ENCODE measurements at regions not wholly inside any gene's neighbourhood (a gene's known extent, or its start where the extent isn't known, plus 50 kb on each side); places are given as distances from the start of the nearest gene placed in this dataset.

- CTCF ChIA-PET = interaction anchor here (0.6 kb wide), 1 partner anchor 17 kb away, joined by 3 read pairs; no protein-coding TSS in a partner anchor
These were observed 501.8 kb upstream of the PKDCC start for GRCh38 chr2:41546031-41546430.

GRCh38 chr2:41568648-41569047 lies 479.2 kb upstream of the PKDCC start:
- ChIA-PET CTCF (no interaction called here), POLR2A (ENCODE audit: low non-redundant PET) (no interaction called here)
- peaks cover 5% of the 10 kb centered on the region for H3K27me3 ChIP-seq (replicated peaks; ENCODE audit: insufficient read depth, low read depth, low read length, poor library complexity)
- no TSS peak for BruUV-seq (replicated peaks)
- TF ChIP-seq CTCF (conservative IDR thresholded peaks at IDR 0.05; ENCODE audit: low read depth, low read length) (no peak), EZH2 (IDR thresholded peaks at IDR 0.05; ENCODE audit: borderline replicate concordance, low read depth, low read length, poor library complexity, severe bottlenecking) (no peak)
- DNase-seq (ENCODE audit: low spot score) = no peak
- H3K27ac ChIP-seq (ENCODE audit: low read depth, low read length, poor library complexity, severe bottlenecking) = no peak overlapping the region
- intact Hi-C loops (cut with micrococcal nuclease; ENCODE audit: unreplicated experiment) = no loop called here
- H3K4me3 ChIP-seq (ENCODE audit: low read depth, low read length, poor library complexity, severe bottlenecking) = no peak overlapping the region
- no peaks in the 10 kb centered on the region for H3K9me3 ChIP-seq (ENCODE audit: low read depth, low read length, poor library complexity, severe bottlenecking)
- H3K36me3 ChIP-seq (ENCODE audit: insufficient read depth, low read length, poor library complexity, severe bottlenecking) = no peaks in the 10 kb centered on the region
- no peaks in the 10 kb centered on the region for H3K4me1 ChIP-seq (ENCODE audit: insufficient read depth, low read length, poor library complexity, severe bottlenecking)

More at GRCh38 chr2:41546031-41546430, 501.8 kb upstream of the PKDCC start:
- TF ChIP-seq EZH2 (IDR thresholded peaks at IDR 0.05; ENCODE audit: borderline replicate concordance, low read depth, low read length, poor library complexity, severe bottlenecking) (no peak), CTCF (conservative IDR thresholded peaks at IDR 0.05; ENCODE audit: low read depth, low read length) (no peak)
- Histone ChIP-seq H3K27ac (ENCODE audit: low read depth, low read length, poor library complexity, severe bottlenecking) (no peak overlapping the region), H3K27me3 (replicated peaks; ENCODE audit: insufficient read depth, low read depth, low read length, poor library complexity) (no peaks in the 10 kb centered on the region), H3K4me1 (ENCODE audit: insufficient read depth, low read length, poor library complexity, severe bottlenecking) (no peaks in the 10 kb centered on the region), H3K9me3 (ENCODE audit: low read depth, low read length, poor library complexity, severe bottlenecking) (no peaks in the 10 kb centered on the region), H3K36me3 (ENCODE audit: insufficient read depth, low read length, poor library complexity, severe bottlenecking) (no peaks in the 10 kb centered on the region), H3K4me3 (ENCODE audit: low read depth, low read length, poor library complexity, severe bottlenecking) (no peak overlapping the region)
- DNase-seq (ENCODE audit: low spot score) = no peak
- intact Hi-C loops (cut with micrococcal nuclease; ENCODE audit: unreplicated experiment) = no loop called here
- POLR2A ChIA-PET (ENCODE audit: low non-redundant PET) = no interaction called here
- BruUV-seq (replicated peaks) = no TSS peak

GRCh38 chr2:41572154-41572553 lies 475.7 kb upstream of the PKDCC start:
- Histone ChIP-seq H3K27ac (ENCODE audit: low read depth, low read length, poor library complexity, severe bottlenecking) (no peak overlapping the region), H3K27me3 (replicated peaks; ENCODE audit: insufficient read depth, low read depth, low read length, poor library complexity) (no peaks in the 10 kb centered on the region), H3K9me3 (ENCODE audit: low read depth, low read length, poor library complexity, severe bottlenecking) (no peaks in the 10 kb centered on the region), H3K36me3 (ENCODE audit: insufficient read depth, low read length, poor library complexity, severe bottlenecking) (no peaks in the 10 kb centered on the region), H3K4me1 (ENCODE audit: insufficient read depth, low read length, poor library complexity, severe bottlenecking) (no peaks in the 10 kb centered on the region), H3K4me3 (ENCODE audit: low read depth, low read length, poor library complexity, severe bottlenecking) (no peak overlapping the region)
- BruUV-seq (replicated peaks) = no TSS peak
- no peak for DNase-seq (ENCODE audit: low spot score)
- intact Hi-C loops (cut with micrococcal nuclease; ENCODE audit: unreplicated experiment) = no loop called here
- ChIA-PET POLR2A (ENCODE audit: low non-redundant PET) (interaction anchor here (0.5 kb wide), 1 partner anchor 48 kb away, joined by 4 read pairs; no protein-coding TSS in a partner anchor), CTCF (no interaction called here)
- TF ChIP-seq CTCF (conservative IDR thresholded peaks at IDR 0.05; ENCODE audit: low read depth, low read length) (no peak), EZH2 (IDR thresholded peaks at IDR 0.05; ENCODE audit: borderline replicate concordance, low read depth, low read length, poor library complexity, severe bottlenecking) (no peak)

Data from A673 (cell line).